IMR-90 (cell line): ENCODE measurements at regions not wholly inside any gene's neighbourhood (a gene's known extent, or its start where the extent isn't known, plus 50 kb on each side); places are given as distances from the start of the nearest gene placed in this dataset.

Experiments
- ATAC-seq: fragments of 200-7000 bp; cut with Tn5 transposase; 2 replicates; pipeline ENCODE4 v1.9.1; 2020; ENCODE audit warnings: low read depth, mild to moderate bottlenecking, moderate library complexity
- BruUV-seq: library from RNA; stranded (reverse); fragments of 400-500 nt; replicated peaks from 2 replicates; lab custom pipeline; 2021; lab: Mats Ljungman, UMichigan
- CTCF ChIA-PET: fragments of 300-600 bp; formaldehyde crosslinking; extraction: SDS; loops from one replicate; lab custom pipeline; 2021; ENCODE audit warnings: antibody characterized with exemption; lab: Yijun Ruan, JAX
- POLR2A ChIA-PET: fragments of 300-600 bp; sonication (Branson Sonifier 250); formaldehyde crosslinking; loops from one replicate; lab custom pipeline; 2022; ENCODE audit warnings: antibody characterized with exemption; ENCODE audit not compliant: unreplicated experiment; lab: Charles Lee
- DNase-seq: peaks from one replicate; pipeline ENCODE4 v3.0.0; 2013
- H2AFZ ChIP-seq: replicated peaks from 2 replicates; pipeline ENCODE3; 2013; ENCODE audit warnings: low read length, mild to moderate bottlenecking; ENCODE audit not compliant: poor library complexity
- H2AK5ac ChIP-seq: 2 replicates; pipeline ENCODE4 v1.6.1; 2013; ENCODE audit warnings: low read depth, low read length, inconsistent platforms
- H2AK9ac ChIP-seq: replicated peaks from 2 replicates; pipeline ENCODE3; 2013; ENCODE audit warnings: mild to moderate bottlenecking, low read depth, low read length, moderate library complexity; ENCODE audit not compliant: poor library complexity
- H2BK120ac ChIP-seq: 2 replicates; pipeline ENCODE4 v1.6.1; 2013; ENCODE audit warnings: low read depth, low read length, inconsistent platforms
- H2BK15ac ChIP-seq: 3 replicates; pipeline ENCODE4 v1.6.1; 2013; ENCODE audit warnings: low read depth, low read length, inconsistent platforms
- H2BK20ac ChIP-seq: 2 replicates; pipeline ENCODE4 v1.6.1; 2013; ENCODE audit warnings: low read depth, mild to moderate bottlenecking, inconsistent platforms, low read length, moderate library complexity
- H2BK5ac ChIP-seq: 2 replicates; pipeline ENCODE4 v1.6.1; 2013; ENCODE audit warnings: mild to moderate bottlenecking, low read depth, low read length, inconsistent platforms; ENCODE audit not compliant: poor library complexity, severe bottlenecking
- H3K14ac ChIP-seq: replicated peaks from 2 replicates; pipeline ENCODE4 v1.6.1; 2013; ENCODE audit warnings: low read depth, low read length, inconsistent platforms
- H3K18ac ChIP-seq: 2 replicates; pipeline ENCODE4 v1.6.1; 2013; ENCODE audit warnings: low read depth, low read length, control low read depth
- H3K23ac ChIP-seq: 2 replicates; pipeline ENCODE4 v1.6.1; 2013; ENCODE audit warnings: low read depth, low read length, inconsistent platforms
- H3K27ac ChIP-seq: 2 replicates; pipeline ENCODE4 v1.5.1; 2013; ENCODE audit warnings: mild to moderate bottlenecking, control low read depth, low read length; ENCODE audit not compliant: insufficient read depth
- H3K27me3 ChIP-seq: 2 replicates; pipeline ENCODE4 v1.6.1; 2013; ENCODE audit warnings: low read length; ENCODE audit not compliant: control insufficient read depth, insufficient read depth
- H3K36me3 ChIP-seq: 2 replicates; pipeline ENCODE4 v1.6.1; 2013; ENCODE audit warnings: low read length, mixed read lengths; ENCODE audit not compliant: control insufficient read depth, insufficient read depth
- H3K4ac ChIP-seq: 2 replicates; pipeline ENCODE4 v1.6.1; 2013; ENCODE audit warnings: low read depth, low read length, inconsistent platforms
- H3K4me1 ChIP-seq: 2 replicates; pipeline ENCODE4 v1.6.1; 2013; ENCODE audit warnings: low read length, mixed read lengths; ENCODE audit not compliant: control insufficient read depth, insufficient read depth
- H3K4me2 ChIP-seq: 2 replicates; pipeline ENCODE4 v1.6.1; 2013; ENCODE audit warnings: low read depth, mild to moderate bottlenecking, control low read depth, low read length, moderate library complexity
- H3K4me3 ChIP-seq: 2 replicates; pipeline ENCODE4 v1.5.1; 2013; ENCODE audit warnings: low read depth, mild to moderate bottlenecking, control low read depth, low read length, moderate library complexity; ENCODE audit not compliant: insufficient read depth
- H3K56ac ChIP-seq: 2 replicates; pipeline ENCODE4 v1.6.1; 2013; ENCODE audit warnings: low read length, inconsistent platforms; ENCODE audit not compliant: insufficient read depth; ENCODE audit errors: extremely low read depth
- H3K79me1 ChIP-seq, 2 experiments: 2 replicates each; pipeline ENCODE4 v1.6.1; 2013; ENCODE audit warnings: low read length in 2 of 2, inconsistent platforms in 1 of 2, low read depth in 1 of 2
- H3K9ac ChIP-seq: 2 replicates; pipeline ENCODE4 v1.6.1; 2013; ENCODE audit warnings: low read depth, low read length, control low read depth
- H3K9me1 ChIP-seq: 2 replicates; pipeline ENCODE4 v1.6.1; 2013; ENCODE audit warnings: low read length, inconsistent platforms; ENCODE audit not compliant: insufficient read depth
- H3K9me3 ChIP-seq: 2 replicates; pipeline ENCODE4 v1.6.1; 2013; ENCODE audit warnings: low read length; ENCODE audit not compliant: control insufficient read depth, insufficient read depth
- H4K20me1 ChIP-seq: 2 replicates; pipeline ENCODE4 v1.6.1; 2013; ENCODE audit warnings: low read length, inconsistent platforms; ENCODE audit not compliant: insufficient read depth
- H4K5ac ChIP-seq: 2 replicates; pipeline ENCODE4 v1.6.1; 2013; ENCODE audit warnings: mild to moderate bottlenecking, low read depth, low read length, control low read depth
- H4K8ac ChIP-seq, 2 experiments: 2 replicates each; pipeline ENCODE4 v1.6.1; 2013; ENCODE audit warnings: low read depth in 2 of 2, low read length in 2 of 2, control low read depth in 1 of 2, inconsistent platforms in 1 of 2
- H4K91ac ChIP-seq: 2 replicates; pipeline ENCODE4 v1.6.1; 2013; ENCODE audit warnings: low read depth, low read length, inconsistent platforms; ENCODE audit not compliant: insufficient read depth
- BHLHE40 ChIP-seq: fragments of 150-350 bp; IDR thresholded peaks from 2 replicates; pipeline ENCODE4 v1.6.1; 2016; ENCODE audit warnings: mild to moderate bottlenecking, low read depth, low read length
- CHD1 ChIP-seq: IDR thresholded peaks from 2 replicates; pipeline ENCODE4 v1.6.1; 2012; ENCODE audit warnings: low read depth, low read length, improper control_type of control experiment
- CTCF ChIP-seq: conservative IDR thresholded peaks from 2 replicates; pipeline ENCODE4 v1.5.1; 2012; ENCODE audit warnings: mild to moderate bottlenecking, low read depth, low read length, improper control_type of control experiment
- FOS ChIP-seq: fragments of 150-350 bp; IDR thresholded peaks from 2 replicates; pipeline ENCODE4 v1.6.1; 2016; ENCODE audit warnings: low read depth, low read length
- MAFK ChIP-seq: IDR thresholded peaks from 2 replicates; pipeline ENCODE4 v1.6.1; 2012; ENCODE audit warnings: low read depth, low read length, improper control_type of control experiment
- MAZ ChIP-seq: IDR thresholded peaks from 2 replicates; pipeline ENCODE4 v1.6.1; 2012; ENCODE audit warnings: low read depth, mild to moderate bottlenecking, low read length, improper control_type of control experiment, moderate library complexity, borderline replicate concordance
- MXI1 ChIP-seq: IDR thresholded peaks from 2 replicates; pipeline ENCODE4 v1.6.1; 2012; ENCODE audit warnings: low read depth, mild to moderate bottlenecking, low read length, moderate library complexity, borderline replicate concordance
- RAD21 ChIP-seq: IDR thresholded peaks from 2 replicates; pipeline ENCODE4 v1.6.1; 2012; ENCODE audit warnings: low read length, improper control_type of control experiment
- RFX5 ChIP-seq: IDR thresholded peaks from 2 replicates; pipeline ENCODE4 v1.8.0; 2012; ENCODE audit warnings: low read depth, mild to moderate bottlenecking, low read length, moderate library complexity
- USF2 ChIP-seq: fragments of 150-350 bp; IDR thresholded peaks from 2 replicates; pipeline ENCODE4 v1.6.1; 2017; ENCODE audit warnings: mild to moderate bottlenecking, antibody characterized with exemption, low read length, low read depth
- WGBS, 2 experiments: methylation state at CpG; one replicate each; pipeline versions ENCODE4 v1.1.5 to v1.1.7; 2013; ENCODE audit warnings: missing lambda C conversion rate in 2 of 2; ENCODE audit not compliant: insufficient read length in 1 of 2; ENCODE audit errors: extremely low coverage in 2 of 2; 5-methylcytosine and 5-hydroxymethylcytosine counted together
- dilution Hi-C: fragments of 300-500 bp; cut with HindIII; formaldehyde crosslinking; loops from one replicate; pipeline ENCODE4 v1.14.3; 2018; ENCODE audit warnings: low sequenced_read_pairs; ENCODE audit not compliant: unreplicated experiment
- in situ Hi-C: fragments of 300-500 bp; cut with MboI; formaldehyde crosslinking; loops from 3 replicates; pipeline ENCODE4 v1.14.3; 2019; ENCODE audit warnings: low sequenced_read_pairs, inconsistent platforms, mixed read lengths
- intact Hi-C: fragments of 100-400 bp; cut with micrococcal nuclease; formaldehyde crosslinking; loops from 2 replicates; pipeline ENCODE4 v1.10.0; 2022
- TF ChIP-seq, protein P1 (sequence below): fragments of 150-350 bp; IDR thresholded peaks from 2 replicates; pipeline ENCODE4 v1.6.1; 2016; ENCODE audit warnings: low read depth, mild to moderate bottlenecking, low read length, moderate library complexity, borderline replicate concordance

DNA sequence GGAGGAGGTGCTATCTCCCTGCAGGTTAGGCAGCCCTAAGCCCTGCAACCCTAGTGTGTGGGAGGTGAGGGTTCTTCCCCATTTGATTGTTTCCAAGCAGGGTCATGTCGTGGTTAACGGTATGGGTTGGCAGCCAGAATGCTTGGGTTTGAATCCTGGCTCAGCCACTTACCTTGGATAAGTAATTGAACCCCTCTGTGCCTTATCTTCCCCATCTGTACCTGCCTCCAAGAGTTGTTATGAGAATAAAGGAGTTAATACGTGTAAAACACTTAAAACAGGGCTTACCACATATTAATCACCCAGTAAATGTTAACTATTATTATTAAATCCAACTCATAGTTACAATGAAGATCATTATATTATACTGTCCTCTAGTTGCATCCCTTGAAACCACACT, 52.2 kb upstream of the SPATA31E1 start:
- TF ChIP-seq BHLHE40 (no peak), CTCF (no peak), MXI1 (no peak), MAZ (no peak), USF2 (no peak), MAFK (no peak), RFX5 (no peak), RAD21 (no peak), FOS (no peak), CHD1 (no peak)
- TF ChIP-seq, protein P1, sequence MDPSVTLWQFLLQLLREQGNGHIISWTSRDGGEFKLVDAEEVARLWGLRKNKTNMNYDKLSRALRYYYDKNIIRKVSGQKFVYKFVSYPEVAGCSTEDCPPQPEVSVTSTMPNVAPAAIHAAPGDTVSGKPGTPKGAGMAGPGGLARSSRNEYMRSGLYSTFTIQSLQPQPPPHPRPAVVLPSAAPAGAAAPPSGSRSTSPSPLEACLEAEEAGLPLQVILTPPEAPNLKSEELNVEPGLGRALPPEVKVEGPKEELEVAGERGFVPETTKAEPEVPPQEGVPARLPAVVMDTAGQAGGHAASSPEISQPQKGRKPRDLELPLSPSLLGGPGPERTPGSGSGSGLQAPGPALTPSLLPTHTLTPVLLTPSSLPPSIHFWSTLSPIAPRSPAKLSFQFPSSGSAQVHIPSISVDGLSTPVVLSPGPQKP = no peak
- Histone ChIP-seq H2BK5ac (no peak overlapping the region), H3K9ac (no peak overlapping the region), H2AK5ac (no peak overlapping the region), H4K20me1 (no peaks in the 10 kb centered on the region), H2BK20ac (no peak overlapping the region), H3K23ac (no peak overlapping the region), H3K27ac (no peak overlapping the region), H3K4me3 (no peak overlapping the region), H4K5ac (no peak overlapping the region), H3K36me3 (no peaks in the 10 kb centered on the region), H2BK15ac (no peak overlapping the region), H3K4me1 (no peaks in the 10 kb centered on the region), H3K14ac (no peak overlapping the region), H4K91ac (no peak overlapping the region), H3K9me3 (no peaks in the 10 kb centered on the region), H3K9me1 (no peaks in the 10 kb centered on the region; the same call in 1 of the 2 replicates), H3K27me3 (peaks cover 7% of the 10 kb centered on the region), H3K4ac (no peak overlapping the region), H2BK120ac (no peak overlapping the region), H2AK9ac (no peak overlapping the region), H2AFZ (no peak overlapping the region), H3K79me1 (no peaks in the 10 kb centered on the region), H3K56ac (no peak overlapping the region), H3K18ac (no peak overlapping the region), H3K4me2 (no peak overlapping the region), H4K8ac (no peak overlapping the region)
- CTCF ChIA-PET = no interaction called here
- ATAC-seq = no peak
- POLR2A ChIA-PET = no interaction called here
- in situ Hi-C loops (no loop called here), dilution Hi-C loops (no loop called here), intact Hi-C loops (no loop called here)
- WGBS, 2 experiments = no CpG with 5 or more reads among the region's 3 CpGs
- no peak for DNase-seq
- BruUV-seq = no TSS peak
